WTC11 (cell line): ENCODE measurements at regions not wholly inside any gene's neighbourhood (a gene's known extent, or its start where the extent isn't known, plus 50 kb on each side); places are given as distances from the start of the nearest gene placed in this dataset.

ENCODE experiments used
- ATF3 ChIP-seq: sonication (generic); formaldehyde crosslinking; conservative IDR thresholded peaks from 2 replicates; pipeline ENCODE4 v1.8.1; 2022; ENCODE audit warnings: mild to moderate bottlenecking, missing genetic modification reagents
- MYBL2 ChIP-seq: sonication (generic); formaldehyde crosslinking; IDR thresholded peaks from 2 replicates; pipeline ENCODE4 v1.8.1; 2023; ENCODE audit warnings: mild to moderate bottlenecking, moderate library complexity, missing genetic modification reagents
- TCF7 ChIP-seq: sonication (generic); formaldehyde crosslinking; IDR thresholded peaks from 2 replicates; pipeline ENCODE4 v1.8.0; 2022; ENCODE audit warnings: mild to moderate bottlenecking, low read depth, missing genetic modification reagents, moderate library complexity

GRCh38 chr10:128853537-128853936 is 613.5 kb upstream of the MGMT start:
- TF ChIP-seq TCF7 (CRISPR knock-in tag) = no peak
- no peak for TF ChIP-seq MYBL2 (CRISPR knock-in tag)
- TF ChIP-seq ATF3 (CRISPR knock-in tag) = no peak
